Osteocyte (in vitro differentiated cells): ENCODE measurements at regions not wholly inside any gene's neighbourhood (a gene's known extent, or its start where the extent isn't known, plus 50 kb on each side); places are given as distances from the start of the nearest gene placed in this dataset.

ENCODE experiments used
- DNase-seq: peaks from one replicate; pipeline ENCODE4 v3.0.0; 2021; ENCODE audit warnings: mixed read lengths; ENCODE audit not compliant: unreplicated experiment; ENCODE audit errors: extremely low spot score
- H3K27ac Mint-ChIP-seq: one replicate; pipeline ENCODE4 v1.8.0; 2021; ENCODE audit warnings: mild to moderate bottlenecking, mixed read lengths; ENCODE audit not compliant: unreplicated experiment
- H3K27me3 Mint-ChIP-seq: one replicate; pipeline ENCODE4 v1.8.0; 2021; ENCODE audit warnings: mixed read lengths; ENCODE audit not compliant: unreplicated experiment
- H3K36me3 Mint-ChIP-seq: one replicate; pipeline ENCODE4 v1.8.0; 2021; ENCODE audit warnings: mixed read lengths; ENCODE audit not compliant: unreplicated experiment
- H3K4me1 Mint-ChIP-seq: one replicate; pipeline ENCODE4 v1.8.0; 2021; ENCODE audit warnings: mixed read lengths; ENCODE audit not compliant: unreplicated experiment
- H3K4me3 Mint-ChIP-seq: one replicate; pipeline ENCODE4 v1.8.0; 2021; ENCODE audit warnings: mild to moderate bottlenecking, moderate library complexity, mixed read lengths; ENCODE audit not compliant: unreplicated experiment
- H3K9me3 Mint-ChIP-seq: one replicate; pipeline ENCODE4 v1.8.0; 2021; ENCODE audit warnings: mixed read lengths; ENCODE audit not compliant: unreplicated experiment
- CTCF ChIP-seq: fragments of 200-600 bp; sonication (generic); IDR thresholded peaks from 2 replicates; pipeline ENCODE4 v1.5.0; 2021; ENCODE audit warnings: antibody characterized with exemption, mild to moderate bottlenecking, moderate library complexity

GRCh38 chr2:129910446-129911362, 68.8 kb upstream of the RAB6C start:
- Mint-ChIP-seq H3K27me3 (no peaks in the 10 kb centered on the region), H3K36me3 (no peaks in the 10 kb centered on the region), H3K27ac (no peak overlapping the region), H3K4me1 (no peaks in the 10 kb centered on the region), H3K4me3 (no peak overlapping the region), H3K9me3 (no peaks in the 10 kb centered on the region)
- TF ChIP-seq CTCF, result no peak
- peak; percentile 77 for DNase-seq

- TF ChIP-seq CTCF, result no peak
- H3K9me3 Mint-ChIP-seq, result no peaks in the 10 kb centered on the region
These were observed 68.0 kb upstream of the RAB6C start for GRCh38 chr2:129911363-129912065.

GRCh38 chr2:129912066-129912820, 67.2 kb upstream of the RAB6C start:
- no peak for TF ChIP-seq CTCF
- Mint-ChIP-seq H3K27ac (no peak overlapping the region), H3K9me3 (peaks cover under 1% of the 10 kb centered on the region), H3K4me3 (no peak overlapping the region), H3K4me1 (no peaks in the 10 kb centered on the region), H3K27me3 (no peaks in the 10 kb centered on the region), H3K36me3 (no peaks in the 10 kb centered on the region)
- peak; percentile 80 for DNase-seq

More at GRCh38 chr2:129911363-129912065, 68.0 kb upstream of the RAB6C start:
- no peak overlapping the region for H3K4me3 Mint-ChIP-seq
- no peak for DNase-seq
- H3K36me3 Mint-ChIP-seq, result no peaks in the 10 kb centered on the region
- no peak overlapping the region for H3K27ac Mint-ChIP-seq
- no peaks in the 10 kb centered on the region for H3K27me3 Mint-ChIP-seq
- no peaks in the 10 kb centered on the region for H3K4me1 Mint-ChIP-seq

- peak; percentile 67 for DNase-seq
- no peak overlapping the region for H3K27ac Mint-ChIP-seq
These were observed 66.4 kb upstream of the RAB6C start for GRCh38 chr2:129912871-129913694.

More at GRCh38 chr2:129912871-129913694, 66.4 kb upstream of the RAB6C start:
- H3K36me3 Mint-ChIP-seq, result no peaks in the 10 kb centered on the region
- no peaks in the 10 kb centered on the region for H3K27me3 Mint-ChIP-seq
- H3K4me1 Mint-ChIP-seq, result no peaks in the 10 kb centered on the region
- no peak for TF ChIP-seq CTCF
- H3K4me3 Mint-ChIP-seq, result no peak overlapping the region
- peaks cover 8% of the 10 kb centered on the region for H3K9me3 Mint-ChIP-seq
